ENCODE measurements at regions not wholly inside any gene's neighbourhood (a gene's known extent, or its start where the extent isn't known, plus 50 kb on each side); places are given as distances from the start of the nearest gene placed in this dataset.

GRCh38 chr13:109355166-109355565, 431.2 kb downstream of the IRS2 start:
- no peaks in the 10 kb centered on the region for H3K36me3 ChIP-seq (ENCODE audit: control insufficient read depth in 1 of 2, insufficient read depth in 2 of 2, low read length in 2 of 2)
- H3K4me1 ChIP-seq (ENCODE audit: control insufficient read depth in 1 of 2, insufficient read depth in 2 of 2, low read length in 2 of 2), result no peaks in the 10 kb centered on the region
- no peak overlapping the region for H3K23ac ChIP-seq (ENCODE audit: low read length)
- no peak overlapping the region for H4K8ac ChIP-seq (ENCODE audit: low read depth, low read length)
- no peak overlapping the region for H2BK120ac ChIP-seq (ENCODE audit: insufficient read depth, low read length, poor library complexity)
- H3K9me3 ChIP-seq (ENCODE audit: insufficient read depth, low read depth, low read length), result no peaks in the 10 kb centered on the region
- H2BK5ac ChIP-seq (ENCODE audit: low read depth, low read length, poor library complexity), result no peak overlapping the region
- H2BK12ac ChIP-seq (ENCODE audit: low read length), result no peak overlapping the region
- no peak overlapping the region for H2AFZ ChIP-seq (ENCODE audit: insufficient read depth, low read length, poor library complexity)
- no peak overlapping the region for H3K4me3 ChIP-seq (ENCODE audit: low read depth, low read length)
- H3K4ac ChIP-seq (ENCODE audit: low read depth, low read length), result no peak overlapping the region
- no peaks in the 10 kb centered on the region for H3K79me2 ChIP-seq (ENCODE audit: control insufficient read depth, insufficient read depth, low read length, poor library complexity)
- no peak overlapping the region for H3K27ac ChIP-seq (ENCODE audit: low read depth, low read length)
- no peak overlapping the region for H3K14ac ChIP-seq (ENCODE audit: low read length)
- no peak overlapping the region for H3K9ac ChIP-seq (ENCODE audit: low read length)
- H3K27me3 ChIP-seq (ENCODE audit: insufficient read depth, low read length), result no peaks in the 10 kb centered on the region
- no peak overlapping the region for H3K4me2 ChIP-seq (ENCODE audit: low read length)
- no peak for DNase-seq
- no peak overlapping the region for H3K18ac ChIP-seq (ENCODE audit: low read length)
- H4K91ac ChIP-seq (ENCODE audit: low read depth, low read length), result no peak overlapping the region
- H3K79me1 ChIP-seq (ENCODE audit: low read length), result no peaks in the 10 kb centered on the region
- no peak overlapping the region for H4K12ac ChIP-seq (ENCODE audit: low read depth, low read length)
- WGBS (ENCODE audit: extremely low coverage, insufficient coverage, insufficient read length), result no CpG with 5 or more reads among the region's 4 CpGs
- H2AK5ac ChIP-seq (ENCODE audit: low read length), result no peak overlapping the region

- Histone ChIP-seq H3K79me1 (ENCODE audit: low read length) (no peaks in the 10 kb centered on the region), H2BK120ac (ENCODE audit: insufficient read depth, low read length, poor library complexity) (no peak overlapping the region), H3K4me1 (ENCODE audit: control insufficient read depth in 1 of 2, insufficient read depth in 2 of 2, low read length in 2 of 2) (no peaks in the 10 kb centered on the region), H3K27me3 (ENCODE audit: insufficient read depth, low read length) (no peaks in the 10 kb centered on the region), H3K27ac (ENCODE audit: low read depth, low read length) (no peak overlapping the region), H2BK5ac (ENCODE audit: low read depth, low read length, poor library complexity) (no peak overlapping the region), H3K4me2 (ENCODE audit: low read length) (no peak overlapping the region), H3K4ac (ENCODE audit: low read depth, low read length) (no peak overlapping the region), H3K14ac (ENCODE audit: low read length) (no peak overlapping the region), H4K12ac (ENCODE audit: low read depth, low read length) (no peak overlapping the region), H3K9me3 (ENCODE audit: insufficient read depth, low read depth, low read length) (no peaks in the 10 kb centered on the region), H2BK12ac (ENCODE audit: low read length) (no peak overlapping the region), H2AK5ac (ENCODE audit: low read length) (no peak overlapping the region), H3K79me2 (ENCODE audit: control insufficient read depth, insufficient read depth, low read length, poor library complexity) (no peaks in the 10 kb centered on the region), H4K8ac (ENCODE audit: low read depth, low read length) (no peak overlapping the region), H3K4me3 (ENCODE audit: low read depth, low read length) (no peak overlapping the region), H3K23ac (ENCODE audit: low read length) (no peak overlapping the region), H3K36me3 (ENCODE audit: control insufficient read depth in 1 of 2, insufficient read depth in 2 of 2, low read length in 2 of 2) (no peaks in the 10 kb centered on the region), H2AFZ (ENCODE audit: insufficient read depth, low read length, poor library complexity) (no peak overlapping the region), H4K91ac (ENCODE audit: low read depth, low read length) (no peak overlapping the region), H3K9ac (ENCODE audit: low read length) (no peak overlapping the region), H3K18ac (ENCODE audit: low read length) (no peak overlapping the region)
- DNase-seq, result no peak
- no CpG with 5 or more reads among the region's 1 CpG for WGBS (ENCODE audit: extremely low coverage, insufficient coverage, insufficient read length)
Observed at GRCh38 chr13:109351236-109351635, 435.1 kb downstream of the IRS2 start.

GRCh38 chr13:109348519-109349258, 437.7 kb downstream of the IRS2 start:
- Histone ChIP-seq H3K4me3 (ENCODE audit: low read depth, low read length) (no peak overlapping the region), H3K9ac (ENCODE audit: low read length) (no peak overlapping the region), H3K27me3 (ENCODE audit: insufficient read depth, low read length) (no peaks in the 10 kb centered on the region), H3K79me1 (ENCODE audit: low read length) (peaks cover 4% of the 10 kb centered on the region), H4K8ac (ENCODE audit: low read depth, low read length) (no peak overlapping the region), H2BK12ac (ENCODE audit: low read length) (no peak overlapping the region), H3K36me3 (ENCODE audit: control insufficient read depth in 1 of 2, insufficient read depth in 2 of 2, low read length in 2 of 2) (no peaks in the 10 kb centered on the region), H3K9me3 (ENCODE audit: insufficient read depth, low read depth, low read length) (no peaks in the 10 kb centered on the region), H3K4me1 (ENCODE audit: control insufficient read depth in 1 of 2, insufficient read depth in 2 of 2, low read length in 2 of 2) (peaks cover 3 to 12% of the 10 kb centered on the region in 2 experiments), H2AFZ (ENCODE audit: insufficient read depth, low read length, poor library complexity) (no peak overlapping the region), H3K14ac (ENCODE audit: low read length) (no peak overlapping the region), H3K4ac (ENCODE audit: low read depth, low read length) (no peak overlapping the region), H3K23ac (ENCODE audit: low read length) (no peak overlapping the region), H2AK5ac (ENCODE audit: low read length) (no peak overlapping the region), H3K79me2 (ENCODE audit: control insufficient read depth, insufficient read depth, low read length, poor library complexity) (no peaks in the 10 kb centered on the region), H3K27ac (ENCODE audit: low read depth, low read length) (no peak overlapping the region), H2BK5ac (ENCODE audit: low read depth, low read length, poor library complexity) (no peak overlapping the region), H3K18ac (ENCODE audit: low read length) (no peak overlapping the region), H4K91ac (ENCODE audit: low read depth, low read length) (no peak overlapping the region), H4K12ac (ENCODE audit: low read depth, low read length) (no peak overlapping the region), H2BK120ac (ENCODE audit: insufficient read depth, low read length, poor library complexity) (no peak overlapping the region), H3K4me2 (ENCODE audit: low read length) (no peak overlapping the region)
- WGBS (ENCODE audit: extremely low coverage, insufficient coverage, insufficient read length), result no CpG with 5 or more reads among the region's 3 CpGs
- DNase-seq, result no peak

- H3K27me3 ChIP-seq (ENCODE audit: insufficient read depth, low read length), result no peaks in the 10 kb centered on the region
- no peak overlapping the region for H2BK12ac ChIP-seq (ENCODE audit: low read length)
- no peak overlapping the region for H3K18ac ChIP-seq (ENCODE audit: low read length)
- no peak overlapping the region for H2AFZ ChIP-seq (ENCODE audit: insufficient read depth, low read length, poor library complexity)
- peaks cover 4% of the 10 kb centered on the region for H3K79me1 ChIP-seq (ENCODE audit: low read length)
- H3K4me2 ChIP-seq (ENCODE audit: low read length), result no peak overlapping the region
- no peak overlapping the region for H3K4me3 ChIP-seq (ENCODE audit: low read depth, low read length)
- H2BK120ac ChIP-seq (ENCODE audit: insufficient read depth, low read length, poor library complexity), result no peak overlapping the region
- no peak overlapping the region for H3K14ac ChIP-seq (ENCODE audit: low read length)
- no peak overlapping the region for H4K12ac ChIP-seq (ENCODE audit: low read depth, low read length)
- H3K4ac ChIP-seq (ENCODE audit: low read depth, low read length), result no peak overlapping the region
- peak overlapping the region; percentile 12 for H3K27ac ChIP-seq (ENCODE audit: low read depth, low read length)
- H3K9ac ChIP-seq (ENCODE audit: low read length), result no peak overlapping the region
- H2BK5ac ChIP-seq (ENCODE audit: low read depth, low read length, poor library complexity), result no peak overlapping the region
- H3K4me1 ChIP-seq (ENCODE audit: control insufficient read depth in 1 of 2, insufficient read depth in 2 of 2, low read length in 2 of 2), result peaks cover 3 to 12% of the 10 kb centered on the region in 2 experiments
- no CpG with 5 or more reads among the region's 2 CpGs for WGBS (ENCODE audit: extremely low coverage, insufficient coverage, insufficient read length)
- no peak overlapping the region for H4K8ac ChIP-seq (ENCODE audit: low read depth, low read length)
- no peaks in the 10 kb centered on the region for H3K9me3 ChIP-seq (ENCODE audit: insufficient read depth, low read depth, low read length)
- no peak for DNase-seq
- H4K91ac ChIP-seq (ENCODE audit: low read depth, low read length), result no peak overlapping the region
- H3K23ac ChIP-seq (ENCODE audit: low read length), result no peak overlapping the region
- H3K79me2 ChIP-seq (ENCODE audit: control insufficient read depth, insufficient read depth, low read length, poor library complexity), result no peaks in the 10 kb centered on the region
- H2AK5ac ChIP-seq (ENCODE audit: low read length), result no peak overlapping the region
- H3K36me3 ChIP-seq (ENCODE audit: control insufficient read depth in 1 of 2, insufficient read depth in 2 of 2, low read length in 2 of 2), result no peaks in the 10 kb centered on the region
Observed at GRCh38 chr13:109346060-109346459, 440.3 kb downstream of the IRS2 start.

Measured in trophoblast cell (in vitro differentiated cells and primary cell).